Sigmoid colon (tissue), 6 donors: ENCODE measurements at regions not wholly inside any gene's neighbourhood (a gene's known extent, or its start where the extent isn't known, plus 50 kb on each side); places are given as distances from the start of the nearest gene placed in this dataset.

ENCODE experiments used
- DNase-seq: peaks from one replicate; pipeline ENCODE4 v3.0.0-alpha.2; 2019
- H3K27ac ChIP-seq, 4 donors: fragments of 200-600 bp; sonication (generic); one replicate each; pipeline ENCODE4 v1.5.1; 2016 to 2019; ENCODE audit warnings: mild to moderate bottlenecking in 1 of 4
- H3K27me3 ChIP-seq, 3 donors: fragments of 200-600 bp; sonication (generic); one replicate each; pipeline ENCODE4 v1.5.1; 2019; ENCODE audit warnings: mild to moderate bottlenecking in 1 of 3
- H3K36me3 ChIP-seq, 4 donors: fragments of 200-600 bp; sonication (generic); one replicate each; pipeline ENCODE4 v1.5.1; 2016 to 2019
- H3K4me1 ChIP-seq, 4 donors: fragments of 200-600 bp; sonication (generic); one replicate each; pipeline ENCODE4 v1.5.1; 2017 to 2019
- H3K4me3 ChIP-seq, 4 donors: fragments of 200-600 bp; sonication (generic); one replicate each; pipeline ENCODE4 v1.5.1; 2017 to 2019; ENCODE audit warnings: mild to moderate bottlenecking in 2 of 4, moderate library complexity in 1 of 4
- H3K9me3 ChIP-seq, 4 donors: fragments of 200-600 bp in 3 of 4; sonication (generic) in 3 of 4; one replicate each; pipeline versions ENCODE4 v1.5.1 to v1.6.1; 2013 to 2019
- EP300 ChIP-seq, 4 donors: sonication (generic); formaldehyde crosslinking; IDR thresholded peaks; one replicate each; pipeline ENCODE4 v1.6.1; 2017; ENCODE audit warnings: antibody characterized with exemption in 4 of 4
- POLR2A ChIP-seq, 2 donors: fragments of 450-650 bp; IDR thresholded peaks; one replicate each; pipeline ENCODE4 v1.6.1; 2016; ENCODE audit warnings: antibody characterized with exemption in 2 of 2, mild to moderate bottlenecking in 2 of 2, moderate library complexity in 2 of 2
- POLR2AphosphoS5 ChIP-seq, 4 donors: sonication (generic); formaldehyde crosslinking; IDR thresholded peaks; one replicate each; pipeline ENCODE4 v1.6.1; 2017; ENCODE audit warnings: antibody characterized with exemption in 4 of 4
- WGBS, 2 donors: extraction: QIAGEN DNeasy Blood & Tissue Kit; methylation state at CpG; one replicate each; pipeline ENCODE4 v1.1.7; 2013; 5-methylcytosine and 5-hydroxymethylcytosine counted together
- intact Hi-C: fragments of 100-400 bp; cut with DNase I; formaldehyde crosslinking; loops from one replicate; pipeline ENCODE4 v1.15.1; 2023
- TF ChIP-seq, protein P1 (sequence below), 4 experiments: fragments of 450-650 bp in 3 of 4; fragments of 200-600 bp in 1 of 4; IDR thresholded peaks; one replicate each; pipeline ENCODE4 v1.5.1; 2016 to 2019; ENCODE audit warnings: antibody characterized with exemption in 4 of 4, mild to moderate bottlenecking in 3 of 4, moderate library complexity in 2 of 4
- donor health status: healthy with polysubstance abuse.
- donor health status: healthy.

DNA sequence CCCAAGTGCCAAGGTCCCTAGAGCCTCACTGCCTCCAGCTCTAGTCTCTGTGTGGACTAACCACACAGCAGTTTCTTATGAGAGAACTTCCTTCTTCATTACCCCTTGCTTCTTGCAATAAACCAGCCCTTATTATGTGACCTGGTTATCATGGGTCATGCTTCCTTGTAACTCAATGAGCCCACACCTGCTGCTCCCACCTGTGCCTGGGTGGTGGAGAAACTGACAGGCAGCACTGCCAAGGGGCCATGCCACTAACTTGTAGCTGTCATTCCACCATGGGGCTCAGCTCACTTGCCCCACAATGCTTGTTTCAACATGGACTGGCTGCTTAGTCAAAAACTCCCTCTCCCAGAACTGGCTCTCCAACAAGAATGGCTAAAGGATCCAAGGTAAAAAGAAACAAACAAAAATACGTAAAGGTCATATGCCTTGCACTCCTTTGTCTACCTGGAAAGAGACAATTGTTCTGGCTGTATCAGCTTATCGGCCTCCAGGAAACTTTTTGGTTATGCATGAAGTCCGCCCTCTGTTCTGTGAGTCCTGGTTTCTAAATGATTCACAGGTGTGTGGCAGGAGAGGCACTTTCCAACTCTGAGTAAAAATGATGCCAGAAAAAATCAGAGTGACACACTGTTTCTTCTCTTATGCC is 446.4 kb downstream of the COG6 start:
- TF ChIP-seq POLR2AphosphoS5 (IDR thresholded peaks at IDR 0.05) (no peak), EP300 (IDR thresholded peaks at IDR 0.05) (no peak), POLR2A (IDR thresholded peaks at IDR 0.05) (no peak)
- TF ChIP-seq, protein P1, sequence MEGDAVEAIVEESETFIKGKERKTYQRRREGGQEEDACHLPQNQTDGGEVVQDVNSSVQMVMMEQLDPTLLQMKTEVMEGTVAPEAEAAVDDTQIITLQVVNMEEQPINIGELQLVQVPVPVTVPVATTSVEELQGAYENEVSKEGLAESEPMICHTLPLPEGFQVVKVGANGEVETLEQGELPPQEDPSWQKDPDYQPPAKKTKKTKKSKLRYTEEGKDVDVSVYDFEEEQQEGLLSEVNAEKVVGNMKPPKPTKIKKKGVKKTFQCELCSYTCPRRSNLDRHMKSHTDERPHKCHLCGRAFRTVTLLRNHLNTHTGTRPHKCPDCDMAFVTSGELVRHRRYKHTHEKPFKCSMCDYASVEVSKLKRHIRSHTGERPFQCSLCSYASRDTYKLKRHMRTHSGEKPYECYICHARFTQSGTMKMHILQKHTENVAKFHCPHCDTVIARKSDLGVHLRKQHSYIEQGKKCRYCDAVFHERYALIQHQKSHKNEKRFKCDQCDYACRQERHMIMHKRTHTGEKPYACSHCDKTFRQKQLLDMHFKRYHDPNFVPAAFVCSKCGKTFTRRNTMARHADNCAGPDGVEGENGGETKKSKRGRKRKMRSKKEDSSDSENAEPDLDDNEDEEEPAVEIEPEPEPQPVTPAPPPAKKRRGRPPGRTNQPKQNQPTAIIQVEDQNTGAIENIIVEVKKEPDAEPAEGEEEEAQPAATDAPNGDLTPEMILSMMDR (IDR thresholded peaks at IDR 0.05) = no peak
- intact Hi-C loops = no loop called here
- Histone ChIP-seq H3K27ac (no peak overlapping the region), H3K36me3 (no peaks in the 10 kb centered on the region), H3K4me3 (no peak overlapping the region), H3K27me3 (no peaks in the 10 kb centered on the region), H3K4me1 (no peaks in the 10 kb centered on the region), H3K9me3 (no peaks in the 10 kb centered on the region)
- no peak for DNase-seq
- 76 to 82% methylated on average over 3 of the region's 3 CpGs for WGBS, 2 donors

DNA sequence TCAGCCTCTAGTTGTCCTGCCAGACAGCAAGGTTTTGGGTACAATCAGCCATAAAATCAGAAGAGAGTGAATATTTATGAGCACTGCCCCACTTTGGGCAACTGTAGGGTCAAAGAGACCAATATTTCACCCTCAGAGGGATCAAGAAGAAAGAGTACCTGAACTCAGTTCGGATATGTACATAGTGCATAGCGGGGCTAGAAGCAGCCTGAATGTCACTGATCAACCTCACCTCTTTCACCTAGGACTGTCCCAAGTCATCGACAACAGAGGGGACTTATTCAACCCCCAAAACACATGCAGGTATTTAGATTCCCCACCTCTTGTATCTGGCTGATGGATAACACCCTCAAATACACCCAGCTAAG is 446.9 kb downstream of the COG6 start:
- Histone ChIP-seq H3K4me3 (no peak overlapping the region), H3K27ac (no peak overlapping the region), H3K36me3 (no peaks in the 10 kb centered on the region), H3K4me1 (no peaks in the 10 kb centered on the region), H3K27me3 (no peaks in the 10 kb centered on the region), H3K9me3 (no peaks in the 10 kb centered on the region)
- 87 to 89% methylated on average over 3 of the region's 3 CpGs for WGBS, 2 donors
- no peak for TF ChIP-seq EP300 (IDR thresholded peaks at IDR 0.05)
- TF ChIP-seq, protein P1 (IDR thresholded peaks at IDR 0.05) = no peak
- TF ChIP-seq POLR2AphosphoS5 (IDR thresholded peaks at IDR 0.05) = no peak
- TF ChIP-seq POLR2A (IDR thresholded peaks at IDR 0.05) = no peak
- intact Hi-C loops = no loop called here
- no peak for DNase-seq

DNA sequence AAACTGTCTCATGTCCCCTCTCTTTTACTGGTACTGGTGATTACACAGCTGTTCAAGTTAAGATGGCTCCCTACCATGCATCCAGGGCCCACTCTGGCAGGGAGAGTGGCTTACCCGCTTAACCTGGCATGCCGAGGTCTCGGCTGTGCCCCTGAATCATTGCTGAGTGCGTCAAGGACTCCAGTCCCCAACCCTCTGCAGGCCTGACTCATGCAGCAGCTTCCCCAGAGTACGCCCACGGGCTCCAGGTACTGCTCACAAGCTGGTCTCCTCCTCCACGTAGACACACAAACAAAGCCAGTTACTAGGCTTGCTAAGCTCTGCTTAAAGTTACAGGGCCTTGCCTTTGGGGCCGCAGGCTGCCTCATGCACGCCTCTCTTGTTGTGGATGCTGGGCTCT is 447.4 kb downstream of the COG6 start:
- WGBS, 2 donors = 79 to 83% methylated on average over 9 of the region's 9 CpGs
- Histone ChIP-seq H3K9me3 (no peaks in the 10 kb centered on the region), H3K4me1 (no peaks in the 10 kb centered on the region), H3K36me3 (no peaks in the 10 kb centered on the region), H3K4me3 (no peak overlapping the region), H3K27me3 (no peaks in the 10 kb centered on the region), H3K27ac (no peak overlapping the region)
- intact Hi-C loops = no loop called here
- DNase-seq = no peak
- TF ChIP-seq EP300 (IDR thresholded peaks at IDR 0.05) (no peak), POLR2A (IDR thresholded peaks at IDR 0.05) (no peak), POLR2AphosphoS5 (IDR thresholded peaks at IDR 0.05) (no peak)
- TF ChIP-seq, protein P1 (IDR thresholded peaks at IDR 0.05) = no peak

DNA sequence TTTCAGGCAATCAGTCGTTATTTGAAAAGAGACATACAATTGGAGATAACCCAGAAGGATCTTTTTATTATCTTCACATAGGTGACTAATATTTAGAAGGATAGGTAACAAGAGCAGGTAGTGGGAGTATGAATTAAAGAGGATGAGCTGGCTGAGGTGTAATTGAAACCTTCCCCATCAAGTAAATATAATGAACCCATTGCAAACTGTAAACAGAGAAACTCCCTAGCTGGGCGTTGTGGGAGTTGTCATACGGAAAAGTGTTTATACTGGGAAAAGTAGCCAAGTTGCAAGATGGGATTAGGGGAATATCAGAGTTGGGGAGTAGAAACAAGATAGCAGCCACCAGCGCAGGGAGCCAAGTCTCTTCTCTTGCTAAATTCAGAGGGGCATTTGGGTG is 448.4 kb downstream of the COG6 start:
- WGBS, 2 donors = 53 to 78% methylated on average over 4 of the region's 4 CpGs
- H3K9me3 ChIP-seq = no peaks in the 10 kb centered on the region
- intact Hi-C loops = no loop called here
- DNase-seq = no peak
- H3K36me3 ChIP-seq = no peaks in the 10 kb centered on the region
- no peaks in the 10 kb centered on the region for H3K27me3 ChIP-seq
- TF ChIP-seq POLR2AphosphoS5 (IDR thresholded peaks at IDR 0.05) (no peak), EP300 (IDR thresholded peaks at IDR 0.05) (no peak), POLR2A (IDR thresholded peaks at IDR 0.05) (no peak)
- no peak overlapping the region for H3K27ac ChIP-seq
- no peak overlapping the region for H3K4me3 ChIP-seq
- H3K4me1 ChIP-seq = no peaks in the 10 kb centered on the region

DNA sequence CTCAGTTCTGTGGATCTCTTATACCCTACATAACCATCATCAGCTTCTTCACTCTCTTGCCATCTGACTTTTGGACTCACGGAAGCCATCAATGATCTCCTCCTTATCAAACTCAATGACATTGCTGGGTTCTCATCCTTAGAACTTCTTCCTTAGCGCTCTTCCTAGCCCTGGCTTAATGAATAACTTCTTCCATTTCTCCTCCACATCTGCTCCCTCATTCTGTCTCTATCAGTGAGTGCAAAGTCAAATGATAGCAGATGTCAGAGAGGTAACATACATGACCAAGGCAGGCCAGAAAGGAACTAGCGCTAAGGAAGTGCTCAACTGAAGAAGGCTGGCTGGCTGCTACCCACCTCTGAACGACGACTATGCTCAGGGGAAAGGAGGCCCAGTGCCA is 449.8 kb downstream of the COG6 start:
- intact Hi-C loops = no loop called here
- H3K27ac ChIP-seq = no peak overlapping the region
- TF ChIP-seq, protein P1 (IDR thresholded peaks at IDR 0.05) = no peak
- TF ChIP-seq EP300 (IDR thresholded peaks at IDR 0.05) (no peak), POLR2AphosphoS5 (IDR thresholded peaks at IDR 0.05) (no peak), POLR2A (IDR thresholded peaks at IDR 0.05) (no peak)
- 89 to 91% methylated on average over 5 of the region's 5 CpGs for WGBS, 2 donors
- H3K36me3 ChIP-seq = no peaks in the 10 kb centered on the region
- no peak overlapping the region for H3K4me3 ChIP-seq
- H3K4me1 ChIP-seq = peaks cover 0 to 5% (median 0%) of the 10 kb centered on the region in 4 donors
- no peak for DNase-seq
- H3K27me3 ChIP-seq = no peaks in the 10 kb centered on the region
- no peaks in the 10 kb centered on the region for H3K9me3 ChIP-seq
